Activated CD8-positive, alpha-beta T cell treated with anti-CD3 and anti-CD28 coated beads, Interleukin-2, amount 10 ng/mL, durations not matched to agents 7 days and 5 days (primary cell): ENCODE measurements at regions not wholly inside any gene's neighbourhood (a gene's known extent, or its start where the extent isn't known, plus 50 kb on each side); places are given as distances from the start of the nearest gene placed in this dataset.

Source experiments
- ATAC-seq: fragments of 150-1000 bp; cut with Tn5 transposase; one replicate; pipeline ENCODE4 v1.10.0; 2021; ENCODE audit warnings: moderate library complexity
- CTCF ChIA-PET: fragments of 350-600 bp; sonication (Branson Sonifier 250); formaldehyde crosslinking; loops from one replicate; lab custom pipeline; 2021; ENCODE audit warnings: antibody characterized with exemption; lab: Charles Lee
- POLR2A ChIA-PET: fragments of 350-600 bp; sonication (Branson Sonifier 250); formaldehyde crosslinking; loops from one replicate; lab custom pipeline; 2021; ENCODE audit warnings: antibody characterized with exemption; lab: Charles Lee
- DNase-seq: peaks from one replicate; pipeline ENCODE4 v3.0.0-alpha.2; 2020
- H3K27ac Mint-ChIP-seq: one replicate; pipeline ENCODE4 v1.8.0; 2021; ENCODE audit warnings: mild to moderate bottlenecking, mixed read lengths
- H3K27me3 Mint-ChIP-seq: one replicate; pipeline ENCODE4 v1.8.0; 2021; ENCODE audit warnings: low read depth, mixed read lengths
- H3K36me3 Mint-ChIP-seq: one replicate; pipeline ENCODE4 v1.8.0; 2021; ENCODE audit warnings: low read depth, mixed read lengths
- H3K4me1 Mint-ChIP-seq: one replicate; pipeline ENCODE4 v1.8.0; 2021; ENCODE audit warnings: low read depth, mixed read lengths
- H3K4me3 Mint-ChIP-seq: one replicate; pipeline ENCODE4 v1.8.0; 2021; ENCODE audit warnings: mild to moderate bottlenecking, mixed read lengths
- H3K9me3 Mint-ChIP-seq: one replicate; pipeline ENCODE4 v1.8.0; 2022; ENCODE audit warnings: mixed read lengths; ENCODE audit not compliant: insufficient read depth

DNA sequence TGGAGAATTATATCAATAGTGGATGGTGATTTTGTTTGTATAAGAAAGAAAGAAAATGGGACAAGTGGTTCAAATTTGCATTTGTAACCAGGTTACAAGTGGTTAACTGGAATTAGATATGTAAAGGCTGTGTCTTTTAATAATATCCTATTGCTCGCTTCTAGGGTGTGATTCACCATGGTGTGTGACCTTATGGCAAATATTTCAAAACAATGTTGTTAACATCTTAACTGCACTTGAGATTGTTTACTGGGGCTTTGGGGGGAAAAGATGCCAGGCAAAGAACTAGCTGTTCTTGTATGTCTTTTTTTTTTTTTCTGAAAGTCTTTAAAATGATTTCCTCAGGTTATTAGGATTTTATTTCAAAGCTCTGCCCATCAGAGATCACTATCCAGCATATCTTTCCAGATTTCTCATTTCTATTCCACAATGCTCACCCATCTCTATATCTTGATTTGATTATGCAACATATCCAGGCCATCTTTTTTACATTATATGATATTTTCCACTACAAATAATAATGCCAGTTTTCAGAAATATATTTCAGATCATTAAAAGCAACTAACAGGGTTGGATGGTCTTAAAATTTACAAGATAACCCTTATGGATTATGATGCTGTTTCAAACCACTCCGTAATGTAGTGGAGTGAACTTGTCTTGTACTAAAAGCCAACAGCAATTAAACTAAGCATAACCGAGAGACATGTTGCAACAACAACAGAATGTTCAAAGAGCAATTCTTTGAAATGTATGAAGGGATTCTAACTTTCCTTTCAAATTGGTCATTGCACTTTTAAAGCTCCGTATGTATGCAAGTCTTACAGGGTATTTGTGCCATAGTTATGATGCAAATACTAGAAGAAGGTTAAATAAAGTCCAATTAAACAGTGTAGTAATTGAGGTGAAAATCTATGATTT, 341.5 kb upstream of the ETAA1 start:
- no peak overlapping the region for H3K4me3 Mint-ChIP-seq
- ATAC-seq: no peak
- POLR2A ChIA-PET: no interaction called here
- CTCF ChIA-PET: no interaction called here
- H3K9me3 Mint-ChIP-seq: no peaks in the 10 kb centered on the region
- H3K4me1 Mint-ChIP-seq: no peaks in the 10 kb centered on the region
- no peaks in the 10 kb centered on the region for H3K27me3 Mint-ChIP-seq
- no peak overlapping the region for H3K27ac Mint-ChIP-seq
- DNase-seq: no peak
- no peaks in the 10 kb centered on the region for H3K36me3 Mint-ChIP-seq

DNA sequence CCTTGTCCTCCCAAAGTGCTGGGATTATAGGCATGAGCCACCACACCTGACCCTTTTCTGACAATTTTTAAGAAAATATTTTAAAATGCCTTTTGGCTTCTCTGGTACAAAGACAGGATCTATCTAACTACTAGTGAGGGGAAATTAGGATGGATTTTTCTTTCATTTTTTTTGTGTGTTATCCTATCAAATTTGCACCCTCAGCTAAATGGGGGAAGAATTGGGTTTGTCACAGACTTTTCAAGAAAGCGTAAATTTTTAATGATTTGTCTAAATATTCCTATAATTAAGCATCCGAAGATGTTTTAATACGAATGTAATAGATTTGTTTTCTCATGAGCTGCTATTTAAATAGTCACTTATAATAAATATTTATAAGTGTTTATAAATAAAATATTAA, 340.0 kb upstream of the ETAA1 start:
- H3K36me3 Mint-ChIP-seq: no peaks in the 10 kb centered on the region
- H3K27ac Mint-ChIP-seq: no peak overlapping the region
- CTCF ChIA-PET: no interaction called here
- no peaks in the 10 kb centered on the region for H3K27me3 Mint-ChIP-seq
- H3K4me3 Mint-ChIP-seq: no peak overlapping the region
- no peak for DNase-seq
- H3K9me3 Mint-ChIP-seq: no peaks in the 10 kb centered on the region
- no peak for ATAC-seq
- no peaks in the 10 kb centered on the region for H3K4me1 Mint-ChIP-seq
- POLR2A ChIA-PET: no interaction called here

DNA sequence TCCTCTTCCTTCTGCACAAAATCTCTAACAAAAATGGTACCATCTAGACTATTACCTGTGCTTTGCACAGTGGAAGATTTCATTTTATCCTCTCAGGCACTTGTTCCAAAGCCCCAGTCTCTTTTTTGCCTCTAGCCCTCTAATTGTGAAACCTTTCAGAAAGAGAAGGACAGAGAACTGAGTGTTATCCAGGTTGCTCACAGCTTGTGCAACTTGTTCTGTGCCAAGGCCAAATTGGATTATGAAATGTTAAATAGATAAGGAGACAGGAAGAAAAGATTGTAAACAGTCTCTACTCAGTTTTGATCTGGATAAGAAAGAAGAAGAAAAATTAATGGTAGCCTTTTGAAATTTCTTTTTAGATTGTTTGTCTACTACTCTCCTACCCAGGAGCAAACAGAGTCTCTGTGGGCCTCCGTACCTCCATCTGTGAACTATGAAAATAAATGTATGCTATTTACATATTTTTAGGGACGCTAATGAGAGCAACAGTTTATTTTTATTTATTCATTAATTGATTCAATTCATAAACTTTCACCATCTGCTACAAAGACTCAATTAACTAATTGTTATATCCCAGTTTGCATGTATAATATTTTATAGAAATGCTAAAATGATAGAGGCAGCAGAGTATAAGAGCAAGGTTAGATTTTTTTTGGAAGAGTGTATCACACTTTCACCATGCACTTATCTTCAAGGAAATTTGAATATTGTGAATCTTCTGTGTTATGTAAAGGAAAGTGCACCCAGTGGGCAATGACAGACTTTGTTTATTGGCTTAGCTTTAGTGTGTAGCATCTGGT, 339.0 kb upstream of the ETAA1 start:
- ATAC-seq: no peak
- Mint-ChIP-seq H3K27ac (no peak overlapping the region), H3K36me3 (no peaks in the 10 kb centered on the region), H3K27me3 (no peaks in the 10 kb centered on the region), H3K4me3 (no peak overlapping the region), H3K4me1 (no peaks in the 10 kb centered on the region), H3K9me3 (no peaks in the 10 kb centered on the region)
- no peak for DNase-seq
- CTCF ChIA-PET: no interaction called here
- POLR2A ChIA-PET: no interaction called here

DNA sequence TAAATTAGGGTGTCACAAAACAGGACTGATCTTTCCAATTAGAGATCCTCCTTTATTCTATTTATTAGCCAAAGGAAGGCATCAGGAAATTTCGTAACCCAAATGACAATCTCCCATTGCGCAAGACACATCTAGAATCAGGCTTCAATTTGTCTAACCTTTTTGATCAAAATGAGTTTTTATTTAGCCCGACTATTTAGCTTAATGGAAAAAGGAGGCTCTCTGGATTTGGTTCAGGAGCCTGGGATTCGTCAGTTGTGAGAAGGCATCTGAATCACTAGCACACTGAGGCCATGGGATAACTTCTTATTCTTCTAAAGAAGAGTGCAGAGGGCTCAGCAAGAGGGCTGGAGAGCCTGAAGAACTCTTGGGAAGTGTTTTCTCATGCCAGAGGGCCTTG, 332.1 kb upstream of the ETAA1 start:
- DNase-seq (no peak), ATAC-seq (no peak)
- ChIA-PET POLR2A (no interaction called here), CTCF (no interaction called here)
- H3K27ac Mint-ChIP-seq: no peak overlapping the region
- no peaks in the 10 kb centered on the region for H3K9me3 Mint-ChIP-seq
- no peaks in the 10 kb centered on the region for H3K36me3 Mint-ChIP-seq
- no peaks in the 10 kb centered on the region for H3K4me1 Mint-ChIP-seq
- no peak overlapping the region for H3K4me3 Mint-ChIP-seq
- no peaks in the 10 kb centered on the region for H3K27me3 Mint-ChIP-seq

DNA sequence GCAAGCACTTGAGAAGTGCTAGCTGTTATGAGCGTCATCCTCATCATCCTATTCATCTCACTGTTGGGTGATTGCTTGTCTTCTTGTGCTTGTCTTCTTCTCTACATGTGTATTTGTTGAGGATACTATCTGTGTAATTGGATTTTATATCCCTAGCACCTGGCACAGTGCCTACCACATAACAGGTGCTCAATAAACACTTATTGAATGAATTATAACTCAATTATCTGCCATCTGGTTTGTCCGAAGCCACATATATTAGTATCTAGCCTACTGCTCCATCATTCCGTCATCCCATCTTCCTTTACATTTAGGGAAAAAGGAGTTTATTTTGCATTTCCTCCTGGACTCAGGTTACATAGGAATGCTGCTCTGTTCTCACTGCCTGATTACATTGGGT, 330.4 kb upstream of the ETAA1 start:
- ChIA-PET POLR2A (no interaction called here), CTCF (no interaction called here)
- ATAC-seq: no peak
- Mint-ChIP-seq H3K4me1 (no peaks in the 10 kb centered on the region), H3K9me3 (no peaks in the 10 kb centered on the region), H3K27me3 (no peaks in the 10 kb centered on the region), H3K27ac (no peak overlapping the region), H3K4me3 (no peak overlapping the region), H3K36me3 (no peaks in the 10 kb centered on the region)
- DNase-seq: no peak

DNA sequence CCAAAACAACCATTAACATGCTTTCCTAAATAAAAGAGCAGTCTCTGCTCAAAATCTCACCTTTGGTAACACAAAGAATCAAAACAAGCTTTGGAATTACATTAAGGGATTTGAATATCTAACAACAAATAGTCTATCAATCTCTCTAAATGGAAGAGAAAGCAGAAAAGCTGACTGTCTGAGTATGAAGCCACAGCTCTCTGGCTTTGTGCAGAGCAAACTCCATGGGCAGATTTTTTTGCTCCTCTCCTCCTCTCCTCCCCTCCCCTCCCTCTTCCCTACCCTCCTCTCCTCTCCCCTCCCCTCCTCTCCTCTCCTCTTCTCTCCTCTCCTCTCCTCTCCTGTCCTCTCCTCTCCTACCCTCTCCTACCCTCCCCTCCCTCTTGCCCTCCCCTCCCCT, 329.5 kb upstream of the ETAA1 start:
- H3K27ac Mint-ChIP-seq: no peak overlapping the region
- no peaks in the 10 kb centered on the region for H3K27me3 Mint-ChIP-seq
- ATAC-seq (no peak), DNase-seq (no peak)
- no peaks in the 10 kb centered on the region for H3K4me1 Mint-ChIP-seq
- H3K4me3 Mint-ChIP-seq: no peak overlapping the region
- ChIA-PET CTCF (no interaction called here), POLR2A (no interaction called here)
- no peaks in the 10 kb centered on the region for H3K36me3 Mint-ChIP-seq
- H3K9me3 Mint-ChIP-seq: no peaks in the 10 kb centered on the region

DNA sequence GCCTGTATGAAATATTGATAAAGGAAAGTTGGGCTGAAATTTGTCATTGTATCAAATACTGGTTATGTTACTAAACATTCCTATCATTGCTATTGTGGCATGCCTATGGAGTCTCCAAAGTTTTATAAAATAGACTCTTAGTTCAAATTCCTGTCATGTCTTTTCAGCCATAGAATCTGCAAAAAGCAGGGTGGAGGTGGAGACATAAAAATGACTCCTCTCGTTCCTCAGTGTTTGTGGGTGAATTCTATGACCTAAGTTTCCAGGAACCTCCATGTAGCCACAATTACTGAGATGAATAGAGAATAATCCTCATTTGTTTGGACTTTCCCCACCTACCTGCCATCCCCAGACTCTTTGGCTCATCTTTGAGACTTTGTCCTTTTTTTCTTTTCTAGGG, 326.3 kb upstream of the ETAA1 start:
- H3K9me3 Mint-ChIP-seq: no peaks in the 10 kb centered on the region
- ChIA-PET POLR2A (no interaction called here), CTCF (no interaction called here)
- H3K27me3 Mint-ChIP-seq: no peaks in the 10 kb centered on the region
- no peaks in the 10 kb centered on the region for H3K36me3 Mint-ChIP-seq
- no peak for ATAC-seq
- DNase-seq: no peak
- H3K27ac Mint-ChIP-seq: no peak overlapping the region
- no peak overlapping the region for H3K4me3 Mint-ChIP-seq
- H3K4me1 Mint-ChIP-seq: no peaks in the 10 kb centered on the region

DNA sequence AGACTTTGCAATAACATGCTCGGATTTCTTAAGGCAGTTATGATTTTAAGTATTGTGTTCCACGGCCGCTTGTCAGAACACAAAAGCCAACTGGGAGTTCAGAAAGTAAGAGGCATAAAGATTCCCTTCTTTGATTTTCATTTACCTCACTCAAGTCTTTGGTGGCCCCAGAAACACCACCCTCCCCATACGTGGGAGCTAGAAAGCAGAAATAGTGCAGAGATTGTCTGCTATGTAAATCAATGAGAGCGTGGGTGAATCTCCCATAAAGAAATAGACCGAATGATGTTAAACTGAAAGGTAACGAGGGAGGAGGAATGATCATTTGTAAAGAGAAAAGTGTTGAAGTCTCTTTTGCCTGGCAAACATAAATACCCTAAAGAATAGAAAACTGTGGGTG, 322.1 kb upstream of the ETAA1 start:
- POLR2A ChIA-PET: no interaction called here
- ATAC-seq (no peak), DNase-seq (no peak)
- Mint-ChIP-seq H3K4me3 (no peak overlapping the region), H3K4me1 (no peaks in the 10 kb centered on the region), H3K27ac (no peak overlapping the region), H3K36me3 (no peaks in the 10 kb centered on the region), H3K27me3 (no peaks in the 10 kb centered on the region), H3K9me3 (no peaks in the 10 kb centered on the region)
- CTCF ChIA-PET: no interaction called here

DNA sequence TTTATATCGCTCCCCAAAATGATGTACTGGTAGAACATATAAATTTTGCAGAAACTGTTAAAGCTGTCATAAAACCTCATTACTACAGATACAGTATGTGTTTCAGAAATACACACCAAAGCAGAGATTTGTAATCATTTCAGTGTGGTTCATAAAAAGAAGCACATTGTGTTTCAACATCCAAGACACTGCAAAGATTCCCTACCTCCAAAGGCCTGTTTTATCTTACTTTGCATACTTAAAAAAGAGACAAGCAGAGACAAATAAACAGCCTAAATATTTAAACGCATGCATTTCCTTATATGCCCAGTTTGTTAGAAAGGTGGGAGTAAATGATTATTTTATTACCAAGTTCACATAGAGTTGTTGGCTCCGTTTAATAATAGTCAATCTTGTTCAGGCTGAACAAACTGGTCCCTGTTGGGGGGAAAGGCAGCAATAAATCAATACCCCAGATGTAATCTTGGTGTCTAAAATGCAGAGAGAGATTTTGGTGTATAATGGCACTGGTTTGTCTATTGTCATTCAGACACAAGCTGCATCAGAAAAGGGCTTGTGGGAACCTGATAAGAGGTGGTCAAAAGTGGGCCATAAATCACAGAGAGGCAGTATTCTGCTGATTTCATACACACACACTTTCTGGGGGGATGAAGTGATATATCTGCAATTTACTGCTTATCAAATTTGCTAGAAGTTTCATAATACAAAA, 321.4 kb upstream of the ETAA1 start:
- CTCF ChIA-PET: no interaction called here
- no peaks in the 10 kb centered on the region for H3K4me1 Mint-ChIP-seq

DNA sequence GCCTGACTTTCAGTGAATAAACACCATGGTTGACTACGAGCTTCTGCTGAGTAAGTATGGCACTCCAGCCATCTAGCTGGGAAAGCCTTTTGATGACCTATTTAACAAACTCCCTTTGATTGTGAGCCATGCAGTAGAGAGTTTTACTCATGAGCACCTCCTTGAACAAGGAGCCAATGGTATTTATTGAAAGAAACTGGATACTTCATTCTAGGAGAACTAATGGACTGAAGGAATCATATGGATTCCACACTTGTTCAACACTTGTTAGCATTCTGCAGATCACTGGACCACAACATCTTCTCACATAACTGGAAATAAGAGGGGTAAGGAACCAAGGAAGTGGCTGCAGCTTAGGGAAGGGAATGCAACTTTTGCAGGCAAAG, 320.9 kb upstream of the ETAA1 start:
- Mint-ChIP-seq H3K9me3 (no peaks in the 10 kb centered on the region), H3K4me1 (no peaks in the 10 kb centered on the region), H3K36me3 (no peaks in the 10 kb centered on the region), H3K4me3 (no peak overlapping the region), H3K27me3 (no peaks in the 10 kb centered on the region), H3K27ac (no peak overlapping the region)
- no peak for ATAC-seq
- DNase-seq: no peak
- ChIA-PET POLR2A (no interaction called here), CTCF (no interaction called here)

More for the DNA sequence above, 321.4 kb upstream of the ETAA1 start:
- POLR2A ChIA-PET: no interaction called here
- ATAC-seq (no peak), DNase-seq (no peak)
- Mint-ChIP-seq H3K27me3 (no peaks in the 10 kb centered on the region), H3K4me3 (no peak overlapping the region), H3K27ac (no peak overlapping the region), H3K36me3 (no peaks in the 10 kb centered on the region), H3K9me3 (no peaks in the 10 kb centered on the region)

DNA sequence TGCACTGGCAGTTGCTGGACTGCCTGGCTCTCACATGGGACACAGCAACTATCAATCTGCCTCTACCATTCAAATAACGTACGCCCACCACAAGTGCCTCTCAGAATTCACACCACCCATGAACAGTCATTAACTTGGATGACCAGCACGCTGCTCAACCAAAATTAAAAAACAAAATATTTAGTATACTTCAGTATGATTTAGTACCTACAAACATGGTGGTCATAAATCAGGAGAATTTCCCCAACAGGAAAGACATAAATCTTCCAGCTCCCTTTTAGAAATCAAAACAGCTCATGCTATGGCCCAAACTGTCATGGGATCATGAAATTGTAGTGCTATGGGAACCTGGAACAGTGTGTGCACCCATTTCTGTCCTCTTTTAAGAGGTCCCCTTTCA, 317.4 kb upstream of the ETAA1 start:
- H3K27me3 Mint-ChIP-seq: no peaks in the 10 kb centered on the region
- POLR2A ChIA-PET: interaction anchor here (0.6 kb wide), 1 partner anchor 37 kb away, joined by 3 read pairs; no protein-coding TSS in a partner anchor
- ATAC-seq (no peak), DNase-seq (no peak)
- no peak overlapping the region for H3K27ac Mint-ChIP-seq
- H3K9me3 Mint-ChIP-seq: peaks cover 4% of the 10 kb centered on the region
- no peaks in the 10 kb centered on the region for H3K4me1 Mint-ChIP-seq
- CTCF ChIA-PET: no interaction called here
- no peak overlapping the region for H3K4me3 Mint-ChIP-seq
- no peaks in the 10 kb centered on the region for H3K36me3 Mint-ChIP-seq

DNA sequence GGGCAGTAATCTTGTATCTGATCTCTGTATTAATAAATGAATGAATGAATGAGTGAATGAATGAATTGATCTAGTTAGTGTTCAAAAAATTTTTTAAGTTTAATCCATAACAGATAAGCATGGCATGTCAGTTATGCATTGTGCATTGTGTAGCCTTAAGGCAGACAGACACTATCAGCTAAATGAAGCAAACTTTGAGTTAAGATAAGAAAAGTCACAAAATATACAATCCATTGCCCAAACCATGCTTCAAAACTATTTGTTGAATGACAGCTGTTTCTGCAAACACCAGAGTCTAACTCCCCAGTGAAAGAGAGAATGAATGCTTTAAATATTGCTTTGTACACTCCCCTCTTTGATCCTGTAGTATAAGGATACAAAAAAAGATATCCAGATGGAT, 314.3 kb upstream of the ETAA1 start:
- H3K4me3 Mint-ChIP-seq: no peak overlapping the region
- ATAC-seq: no peak
- H3K27ac Mint-ChIP-seq: no peak overlapping the region
- no peaks in the 10 kb centered on the region for H3K4me1 Mint-ChIP-seq
- no peaks in the 10 kb centered on the region for H3K36me3 Mint-ChIP-seq
- H3K27me3 Mint-ChIP-seq: no peaks in the 10 kb centered on the region
- DNase-seq: no peak
- ChIA-PET POLR2A (no interaction called here), CTCF (no interaction called here)
- H3K9me3 Mint-ChIP-seq: peaks cover 4% of the 10 kb centered on the region
